ENCODE measurements at regions not wholly inside any gene's neighbourhood (a gene's known extent, or its start where the extent isn't known, plus 50 kb on each side); places are given as distances from the start of the nearest gene placed in this dataset.

DNA sequence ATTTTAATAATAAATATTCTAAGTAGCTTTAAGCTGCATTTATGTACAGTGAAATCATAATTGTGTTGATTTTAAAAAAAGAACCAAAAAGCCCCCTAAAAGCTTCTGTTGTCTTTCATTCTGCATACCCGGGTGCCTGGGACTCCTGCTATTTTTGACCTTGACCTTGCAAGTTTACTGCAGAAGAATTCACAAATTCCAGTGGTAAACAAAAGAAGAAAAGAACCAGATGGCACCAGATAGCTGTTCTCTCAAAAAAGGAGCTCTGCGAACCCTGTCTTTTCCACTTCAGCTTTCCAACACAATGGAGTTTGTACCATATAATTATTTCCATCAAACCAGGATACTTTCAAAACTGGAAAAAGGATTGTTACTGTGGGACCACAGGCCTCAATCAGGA lies 363.3 kb downstream of the SMOC2 start:
- TF ChIP-seq GATA3 (IDR thresholded peaks at IDR 0.05; ENCODE audit: low read depth, low read length) (no peak), GATA2 (IDR thresholded peaks at IDR 0.05; ENCODE audit: low read depth, low read length) (no peak)

DNA sequence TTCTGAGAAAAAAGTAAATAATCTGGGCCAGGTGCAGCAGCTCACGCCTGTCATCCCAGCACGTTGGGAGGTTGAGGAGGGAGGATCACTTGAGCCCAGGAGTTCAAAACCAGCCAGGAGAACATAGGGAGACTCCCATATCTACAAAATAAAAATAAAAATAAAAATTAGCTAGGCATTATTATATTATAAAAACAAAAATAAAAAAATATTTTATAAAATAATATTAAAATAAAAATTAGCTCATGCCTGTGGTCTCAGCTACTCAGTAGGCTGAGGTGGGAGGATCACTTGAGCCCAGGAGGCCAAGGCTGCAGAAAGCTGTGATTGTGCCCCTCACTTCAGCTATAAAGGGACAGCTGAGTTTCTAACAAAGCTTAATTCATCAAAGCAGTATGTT lies 362.9 kb downstream of the SMOC2 start:
- TF ChIP-seq GATA2 (IDR thresholded peaks at IDR 0.05; ENCODE audit: low read depth, low read length) = no peak
- no peak for TF ChIP-seq GATA3 (IDR thresholded peaks at IDR 0.05; ENCODE audit: low read depth, low read length)

DNA sequence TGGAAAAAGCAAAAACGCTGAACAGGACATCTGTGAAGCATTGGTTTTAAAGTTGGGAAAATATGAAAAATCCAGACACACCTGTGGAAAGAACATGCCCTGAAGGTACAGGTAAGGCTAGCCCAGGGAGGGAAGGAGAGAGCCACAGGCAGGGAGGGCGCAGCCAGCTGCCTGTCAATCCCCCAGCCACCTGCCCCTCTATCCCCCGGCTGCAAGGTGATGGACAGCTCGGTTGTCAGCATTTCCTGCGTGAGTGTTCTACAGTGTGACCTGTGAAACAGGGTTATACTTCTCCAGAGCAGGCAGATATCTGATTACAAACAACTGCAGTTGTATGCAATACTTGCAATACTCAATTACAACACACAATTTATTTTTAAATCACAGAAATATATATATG lies 358.1 kb downstream of the SMOC2 start:
- TF ChIP-seq GATA3 (IDR thresholded peaks at IDR 0.05; ENCODE audit: low read depth, low read length) (no peak), GATA2 (IDR thresholded peaks at IDR 0.05; ENCODE audit: low read depth, low read length) (no peak)

DNA sequence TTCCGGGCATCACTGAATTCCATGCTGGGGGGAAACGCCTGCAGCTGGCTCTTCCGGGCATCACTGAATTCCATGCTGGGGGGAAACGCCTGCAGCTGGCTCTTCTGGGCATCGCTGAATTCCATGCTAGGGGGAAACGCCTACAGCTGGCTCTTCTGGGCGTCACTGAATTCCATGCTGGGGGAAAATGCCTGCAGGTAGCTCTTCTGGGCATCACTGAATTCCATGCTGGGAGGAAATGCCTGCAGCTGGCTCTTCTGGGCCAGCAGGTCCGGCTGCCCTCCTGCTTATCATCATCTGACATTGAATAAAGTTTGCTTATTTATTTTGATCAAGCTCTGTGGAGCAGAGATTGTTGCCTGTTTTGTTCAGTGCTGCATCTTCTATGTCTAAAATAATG lies 355.1 kb downstream of the SMOC2 start:
- TF ChIP-seq GATA2 (IDR thresholded peaks at IDR 0.05; ENCODE audit: low read depth, low read length) (no peak), GATA3 (IDR thresholded peaks at IDR 0.05; ENCODE audit: low read depth, low read length) (no peak)

DNA sequence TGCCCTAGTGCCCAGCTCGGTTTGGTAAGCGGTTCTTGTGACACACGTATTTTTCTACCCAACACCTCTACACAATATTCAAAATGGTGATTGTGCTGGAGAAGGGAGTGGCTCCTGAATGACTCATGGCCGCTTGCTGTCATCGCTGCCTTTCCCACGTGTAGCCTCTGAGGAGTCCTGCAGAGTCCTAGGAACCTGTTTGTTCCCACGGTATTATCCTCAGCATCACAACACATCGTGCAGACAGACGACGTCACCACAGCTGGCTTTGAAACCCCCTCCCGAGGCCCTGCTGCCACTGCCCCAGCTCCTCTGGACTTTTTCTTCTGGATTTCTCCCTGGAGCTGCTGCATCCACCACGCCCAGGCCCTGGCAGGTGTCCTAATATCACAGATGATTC lies 353.5 kb downstream of the SMOC2 start:
- no peak for TF ChIP-seq GATA2 (IDR thresholded peaks at IDR 0.05; ENCODE audit: low read depth, low read length)
- TF ChIP-seq GATA3 (IDR thresholded peaks at IDR 0.05; ENCODE audit: low read depth, low read length) = no peak

DNA sequence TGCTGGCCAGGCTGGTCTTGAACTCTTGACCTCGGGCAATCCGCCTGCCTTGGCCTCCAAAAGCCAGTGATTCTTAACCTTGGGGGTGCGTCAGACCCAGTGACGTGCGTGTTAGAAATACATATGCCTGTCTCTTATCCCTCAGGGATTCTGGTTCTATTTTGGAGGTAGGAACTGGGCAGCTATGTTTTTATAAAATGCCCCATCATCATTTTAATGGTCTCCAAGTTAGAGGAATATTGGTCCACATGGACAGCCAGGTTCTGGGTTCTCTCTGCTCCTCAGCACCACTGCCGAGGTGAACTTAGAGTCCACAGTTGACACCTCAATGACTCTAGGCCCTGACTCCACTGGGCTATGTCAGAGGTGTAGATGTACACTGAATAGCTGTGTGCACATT lies 352.7 kb downstream of the SMOC2 start:
- TF ChIP-seq GATA3 (IDR thresholded peaks at IDR 0.05; ENCODE audit: low read depth, low read length) = no peak
- TF ChIP-seq GATA2 (IDR thresholded peaks at IDR 0.05; ENCODE audit: low read depth, low read length) = no peak

DNA sequence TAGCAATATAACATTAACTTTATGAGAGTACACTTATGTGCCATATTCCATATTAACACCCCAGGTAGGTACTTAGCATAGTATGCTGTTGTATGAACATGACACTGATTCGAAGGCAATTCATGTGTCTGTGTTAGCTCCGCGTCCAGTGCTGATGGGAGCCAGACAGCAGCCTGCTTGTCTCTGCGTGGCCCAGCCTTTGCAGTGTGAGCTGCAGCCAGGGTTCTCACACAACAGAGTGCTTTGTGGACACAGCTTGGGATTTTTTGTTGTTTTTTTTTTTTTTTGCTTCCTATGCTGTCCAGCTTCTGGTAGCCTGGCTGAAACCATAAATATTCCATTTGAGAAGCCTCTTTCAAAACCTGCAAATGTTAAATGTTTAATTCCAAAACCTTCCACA lies 350.9 kb downstream of the SMOC2 start:
- no peak for TF ChIP-seq GATA3 (IDR thresholded peaks at IDR 0.05; ENCODE audit: low read depth, low read length)
- no peak for TF ChIP-seq GATA2 (IDR thresholded peaks at IDR 0.05; ENCODE audit: low read depth, low read length)

DNA sequence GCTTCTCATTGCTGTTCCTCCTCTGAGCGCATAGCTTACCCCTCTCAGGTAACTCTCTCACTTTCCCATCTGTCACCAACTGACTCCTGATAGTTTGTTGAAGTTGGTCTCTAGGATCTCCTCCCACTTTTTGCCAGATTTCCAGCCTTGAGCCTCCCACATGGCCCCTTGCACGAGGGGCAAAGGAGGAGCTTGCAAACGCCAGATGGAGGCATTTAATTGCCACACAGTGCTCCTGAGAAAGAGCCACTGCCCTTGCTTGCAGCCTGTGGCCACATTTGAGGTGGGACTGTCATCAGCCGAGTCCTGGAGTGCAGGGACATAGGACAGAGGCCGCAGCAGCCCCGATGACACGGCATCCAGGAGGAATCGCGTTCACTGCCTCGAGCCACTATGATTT lies 348.7 kb downstream of the SMOC2 start:
- TF ChIP-seq GATA2 (IDR thresholded peaks at IDR 0.05; ENCODE audit: low read depth, low read length) = no peak
- no peak for TF ChIP-seq GATA3 (IDR thresholded peaks at IDR 0.05; ENCODE audit: low read depth, low read length)

DNA sequence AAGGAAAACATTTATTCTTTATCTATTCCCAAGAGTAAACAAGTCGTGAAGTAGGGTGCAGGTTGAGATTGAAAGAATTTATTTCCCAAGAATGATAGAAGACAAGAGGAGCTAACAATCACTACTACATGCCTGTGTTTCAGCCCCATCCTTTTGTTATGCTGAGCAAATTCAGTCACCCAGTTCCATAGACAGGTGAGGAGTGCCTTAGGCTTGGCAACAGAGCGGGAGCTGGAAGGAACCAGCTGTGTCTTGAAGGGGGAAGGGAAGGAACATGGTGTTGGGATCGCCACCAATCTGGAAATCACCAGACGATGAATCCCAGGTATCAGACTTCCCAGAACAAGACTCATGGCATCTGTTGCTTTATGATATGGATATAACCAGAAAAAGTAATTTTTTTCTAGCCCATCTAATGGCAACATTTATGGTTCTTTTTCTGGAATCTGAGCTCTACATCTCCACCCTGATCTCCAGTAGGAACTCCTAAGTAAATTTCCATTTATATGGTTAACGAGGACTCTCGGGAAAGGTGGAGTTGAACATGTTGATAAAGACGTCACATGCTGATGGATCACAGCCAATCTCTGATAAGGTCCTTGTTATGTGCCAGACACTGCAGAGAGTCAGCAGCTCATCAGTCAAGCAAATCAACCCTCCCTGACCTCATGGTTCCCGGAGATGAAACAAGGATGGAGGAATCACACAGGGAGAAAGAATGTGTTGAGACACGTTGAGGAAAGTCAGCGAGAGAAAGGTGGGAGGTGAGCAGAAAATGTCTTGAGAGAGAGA lies 344.9 kb downstream of the SMOC2 start:
- peak; percentile 54; the same call in 1 of the 2 replicates for TF ChIP-seq GATA3 (IDR thresholded peaks at IDR 0.05; ENCODE audit: low read depth, low read length)
- TF ChIP-seq GATA2 (IDR thresholded peaks at IDR 0.05; ENCODE audit: low read depth, low read length) = peak; percentile 72; the same call in 1 of the 2 replicates

DNA sequence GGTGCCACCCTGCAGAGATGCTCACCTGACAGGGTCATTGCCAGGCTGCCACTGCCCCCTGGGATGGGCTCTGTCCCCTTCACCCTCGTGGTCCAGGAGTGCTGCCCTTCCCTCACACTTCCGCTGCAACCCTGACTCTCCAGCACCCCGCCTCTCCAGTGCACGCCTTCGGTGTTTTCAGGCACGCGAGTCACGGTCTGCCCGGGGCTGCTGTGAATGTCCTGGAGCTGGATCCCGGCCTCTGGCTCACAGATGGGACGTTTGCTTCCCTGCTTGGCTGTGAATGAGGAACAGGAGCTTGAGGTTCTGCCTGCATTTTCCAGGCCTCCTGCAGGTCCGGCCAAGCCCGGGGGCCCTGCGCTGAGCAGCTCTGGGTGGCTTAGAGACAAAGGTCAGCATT lies 343.4 kb downstream of the SMOC2 start:
- no peak for TF ChIP-seq GATA3 (IDR thresholded peaks at IDR 0.05; ENCODE audit: low read depth, low read length)
- no peak for TF ChIP-seq GATA2 (IDR thresholded peaks at IDR 0.05; ENCODE audit: low read depth, low read length)

DNA sequence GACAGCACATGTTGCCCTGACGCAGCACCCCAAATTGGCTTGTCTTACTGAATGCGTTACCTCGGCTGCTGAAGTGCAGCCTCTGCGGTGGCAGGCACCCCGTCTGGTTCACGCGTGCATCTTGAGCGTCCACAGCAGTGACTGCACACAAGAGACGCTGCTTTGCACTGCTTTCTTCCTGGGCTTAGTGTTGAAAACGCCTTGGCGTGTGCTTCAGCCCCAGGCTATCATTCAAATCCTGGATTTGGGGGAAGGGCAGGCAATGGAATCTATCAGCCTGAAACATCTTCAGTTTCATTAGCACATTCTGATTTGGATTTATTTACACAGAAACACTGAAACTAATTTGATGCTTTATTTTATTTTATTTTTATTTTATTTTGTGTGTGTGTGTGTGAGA lies 342.7 kb downstream of the SMOC2 start:
- TF ChIP-seq GATA3 (IDR thresholded peaks at IDR 0.05; ENCODE audit: low read depth, low read length) = no peak
- TF ChIP-seq GATA2 (IDR thresholded peaks at IDR 0.05; ENCODE audit: low read depth, low read length) = no peak

DNA sequence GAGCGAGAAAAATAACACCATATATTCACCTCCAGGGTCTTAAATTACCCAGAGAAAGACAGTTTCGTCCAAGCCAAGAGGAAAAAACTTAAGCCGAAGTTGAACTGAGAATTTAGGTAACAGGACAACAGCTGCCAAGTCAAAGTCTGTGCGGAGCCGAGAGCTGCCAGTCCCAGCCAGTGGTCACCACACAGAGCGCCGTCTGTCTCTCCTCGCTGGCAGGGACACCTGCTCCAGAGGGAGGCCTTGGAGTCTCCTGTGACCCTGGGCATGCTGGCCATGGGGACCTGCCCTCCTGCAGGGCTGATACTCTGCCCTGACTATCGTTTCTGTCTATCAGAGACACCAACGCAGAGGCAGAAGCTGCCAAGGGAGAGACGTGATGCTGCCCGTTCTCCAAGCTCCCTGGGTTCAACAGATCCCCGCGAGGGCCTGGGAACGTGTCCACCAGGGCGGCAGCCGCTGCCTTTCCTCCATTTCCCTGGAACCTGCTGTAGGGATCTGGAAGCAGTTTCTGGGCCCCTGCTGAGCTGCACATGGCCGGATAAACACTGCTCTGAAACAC lies 341.3 kb downstream of the SMOC2 start:
- TF ChIP-seq GATA2 (IDR thresholded peaks at IDR 0.05; ENCODE audit: low read depth, low read length) (no peak), GATA3 (IDR thresholded peaks at IDR 0.05; ENCODE audit: low read depth, low read length) (no peak)

DNA sequence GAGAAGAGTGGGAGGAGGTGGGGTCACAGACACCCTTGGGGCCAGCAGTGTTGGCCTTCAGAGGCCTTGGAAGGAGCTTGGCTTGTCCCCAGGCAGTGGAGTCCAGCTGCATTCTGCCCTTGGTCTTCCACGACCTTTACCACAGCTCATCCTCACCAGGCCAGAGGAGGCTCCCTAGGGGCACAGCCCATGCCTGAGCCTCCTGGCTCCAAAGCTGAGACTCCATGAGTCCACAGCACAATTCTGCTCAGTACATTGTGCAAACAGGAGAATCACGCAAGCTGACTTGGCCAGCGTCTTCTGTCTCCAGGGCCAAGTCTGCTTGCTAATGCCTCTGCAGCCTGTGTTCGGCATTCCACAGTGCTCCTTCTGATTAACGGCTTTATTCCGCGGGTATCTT lies 337.2 kb downstream of the SMOC2 start:
- no peak for TF ChIP-seq GATA3 (IDR thresholded peaks at IDR 0.05; ENCODE audit: low read depth, low read length)
- TF ChIP-seq GATA2 (IDR thresholded peaks at IDR 0.05; ENCODE audit: low read depth, low read length) = no peak

DNA sequence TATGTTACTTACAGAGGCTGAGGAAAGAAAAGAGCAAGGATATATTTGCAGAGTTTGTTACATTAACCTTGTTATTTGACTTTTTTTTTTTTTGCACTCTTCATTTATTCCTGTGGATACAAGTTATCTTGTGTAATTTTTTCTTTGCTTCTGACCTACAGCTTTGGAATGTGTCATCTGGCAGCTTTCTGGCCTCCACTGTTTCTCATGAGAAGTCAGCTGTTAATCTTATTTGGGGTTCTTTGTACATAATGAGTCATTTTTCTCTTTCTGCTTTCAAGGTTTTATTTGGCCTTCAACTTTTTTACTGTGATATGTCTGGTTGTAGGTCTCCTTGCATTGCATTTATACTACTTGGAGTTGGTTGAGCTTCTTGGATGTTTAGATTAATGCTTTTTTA lies 333.4 kb downstream of the SMOC2 start:
- TF ChIP-seq GATA3 (IDR thresholded peaks at IDR 0.05; ENCODE audit: low read depth, low read length) = no peak
- no peak for TF ChIP-seq GATA2 (IDR thresholded peaks at IDR 0.05; ENCODE audit: low read depth, low read length)

DNA sequence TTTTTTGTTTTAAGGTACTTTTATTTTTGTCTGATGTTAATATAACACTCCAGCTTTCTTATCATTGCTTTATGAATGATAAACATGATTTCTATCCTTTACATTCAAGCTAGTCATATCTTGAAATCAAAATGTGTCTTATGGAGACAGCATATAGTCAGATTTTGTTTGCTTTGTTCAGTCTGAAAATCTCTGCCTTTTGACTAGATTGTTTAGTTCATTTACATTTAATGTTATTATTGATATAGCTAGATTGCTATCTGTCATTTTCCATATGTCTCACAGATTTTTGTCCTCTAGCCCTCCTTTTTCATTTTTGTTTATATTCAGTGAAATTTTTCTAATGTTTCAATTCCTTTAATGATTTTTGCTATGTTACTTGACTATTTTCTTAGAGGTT lies 332.8 kb downstream of the SMOC2 start:
- no peak for TF ChIP-seq GATA3 (IDR thresholded peaks at IDR 0.05; ENCODE audit: low read depth, low read length)
- TF ChIP-seq GATA2 (IDR thresholded peaks at IDR 0.05; ENCODE audit: low read depth, low read length) = no peak

Measured in SH-SY5Y (cell line).